Stimulated activated CD4-positive, alpha-beta T cell treated with anti-CD3 and anti-CD28 coated beads, Interleukin-4, amount 100 ng/mL, for 48 hours (primary cell): ENCODE measurements at regions not wholly inside any gene's neighbourhood (a gene's known extent, or its start where the extent isn't known, plus 50 kb on each side); places are given as distances from the start of the nearest gene placed in this dataset.

Source experiments
- DNase-seq, 2 donors: peaks; one replicate each; pipeline ENCODE4 v3.0.0-alpha.2; 2020; ENCODE audit warnings: low read depth in 2 of 2

- DNase-seq = no peak
Observed at GRCh38 chr4:20598626-20599025, 101.6 kb upstream of the PACRGL start.

GRCh38 chr4:20603671-20604313 is 96.5 kb upstream of the PACRGL start:
- DNase-seq = no peak

- DNase-seq = no peak
Observed at GRCh38 chr4:20612313-20612712, 87.9 kb upstream of the PACRGL start.

GRCh38 chr4:20614816-20615215 is 85.4 kb upstream of the PACRGL start:
- DNase-seq = no peak

GRCh38 chr4:20615486-20616260 is 84.6 kb upstream of the PACRGL start:
- no peak for DNase-seq

- DNase-seq = no peak
Observed at GRCh38 chr4:20616313-20616712, 83.9 kb upstream of the PACRGL start.

GRCh38 chr4:20616848-20617247 is 83.4 kb upstream of the PACRGL start:
- DNase-seq = no peak

GRCh38 chr4:20617678-20618396 is 82.4 kb upstream of the PACRGL start:
- DNase-seq = no peak

GRCh38 chr4:20618731-20619130 is 81.5 kb upstream of the PACRGL start:
- no peak for DNase-seq

GRCh38 chr4:20621476-20621875 is 78.8 kb upstream of the PACRGL start:
- DNase-seq = no peak

- no peak for DNase-seq
Observed at GRCh38 chr4:20622701-20623100, 77.6 kb upstream of the PACRGL start.

- no peak for DNase-seq
Observed at GRCh38 chr4:20623939-20624338, 76.3 kb upstream of the PACRGL start.

- no peak for DNase-seq
Observed at GRCh38 chr4:20624793-20625374, 75.4 kb upstream of the PACRGL start.

GRCh38 chr4:20625426-20625825 is 74.8 kb upstream of the PACRGL start:
- no peak for DNase-seq

- DNase-seq = no peak
Observed at GRCh38 chr4:20626326-20627005, 73.8 kb upstream of the PACRGL start.

- DNase-seq = no peak
Observed at GRCh38 chr4:20627866-20628265, 72.4 kb upstream of the PACRGL start.

GRCh38 chr4:20629186-20630106 is 70.8 kb upstream of the PACRGL start:
- DNase-seq = no peak

GRCh38 chr4:20638825-20639224 is 61.4 kb upstream of the PACRGL start:
- DNase-seq = no peak

- DNase-seq = no peak
Observed at GRCh38 chr4:20639346-20639745, 60.9 kb upstream of the PACRGL start.

- no peak for DNase-seq
Observed at GRCh38 chr4:20640989-20641388, 59.3 kb upstream of the PACRGL start.

GRCh38 chr4:20641976-20642375 is 58.3 kb upstream of the PACRGL start:
- DNase-seq = no peak
